HL-60 (cell line): ENCODE measurements at regions not wholly inside any gene's neighbourhood (a gene's known extent, or its start where the extent isn't known, plus 50 kb on each side); places are given as distances from the start of the nearest gene placed in this dataset.

Source experiments
- POLR2AphosphoS5 ChIP-seq: IDR thresholded peaks from 2 replicates; pipeline ENCODE4 v1.6.1; 2012; ENCODE audit warnings: low read depth
- SPI1 ChIP-seq: IDR thresholded peaks from 2 replicates; pipeline ENCODE4 v1.6.1; 2012; ENCODE audit warnings: low read depth, mild to moderate bottlenecking, borderline replicate concordance
- TF ChIP-seq, protein P1 (sequence below): IDR thresholded peaks from one replicate; pipeline ENCODE4 v1.5.1; 2011; ENCODE audit warnings: low read length, control low read depth, inconsistent platforms; ENCODE audit not compliant: insufficient read depth

DNA sequence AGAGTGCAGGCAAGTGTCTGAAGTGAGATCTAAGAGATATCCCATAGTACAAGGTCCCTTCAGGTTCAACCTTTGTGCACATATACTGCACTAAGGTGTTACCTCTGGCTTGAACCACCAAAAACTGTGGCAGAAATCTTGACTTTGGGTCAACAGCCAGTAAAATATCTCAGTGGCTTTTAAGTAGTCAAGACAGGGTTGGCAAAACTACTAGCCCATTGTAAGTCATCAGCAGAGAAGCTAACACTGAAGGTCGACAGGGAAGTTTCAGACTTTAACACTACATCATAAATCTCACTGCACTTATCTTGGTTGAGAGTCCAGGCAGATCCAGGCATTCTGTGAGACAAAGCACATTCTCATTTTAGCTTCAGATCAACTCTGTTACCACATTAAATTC is 1684.7 kb downstream of the HACE1 start:
- TF ChIP-seq, protein P1, sequence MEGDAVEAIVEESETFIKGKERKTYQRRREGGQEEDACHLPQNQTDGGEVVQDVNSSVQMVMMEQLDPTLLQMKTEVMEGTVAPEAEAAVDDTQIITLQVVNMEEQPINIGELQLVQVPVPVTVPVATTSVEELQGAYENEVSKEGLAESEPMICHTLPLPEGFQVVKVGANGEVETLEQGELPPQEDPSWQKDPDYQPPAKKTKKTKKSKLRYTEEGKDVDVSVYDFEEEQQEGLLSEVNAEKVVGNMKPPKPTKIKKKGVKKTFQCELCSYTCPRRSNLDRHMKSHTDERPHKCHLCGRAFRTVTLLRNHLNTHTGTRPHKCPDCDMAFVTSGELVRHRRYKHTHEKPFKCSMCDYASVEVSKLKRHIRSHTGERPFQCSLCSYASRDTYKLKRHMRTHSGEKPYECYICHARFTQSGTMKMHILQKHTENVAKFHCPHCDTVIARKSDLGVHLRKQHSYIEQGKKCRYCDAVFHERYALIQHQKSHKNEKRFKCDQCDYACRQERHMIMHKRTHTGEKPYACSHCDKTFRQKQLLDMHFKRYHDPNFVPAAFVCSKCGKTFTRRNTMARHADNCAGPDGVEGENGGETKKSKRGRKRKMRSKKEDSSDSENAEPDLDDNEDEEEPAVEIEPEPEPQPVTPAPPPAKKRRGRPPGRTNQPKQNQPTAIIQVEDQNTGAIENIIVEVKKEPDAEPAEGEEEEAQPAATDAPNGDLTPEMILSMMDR, result no peak
- no peak for TF ChIP-seq POLR2AphosphoS5
- TF ChIP-seq SPI1, result no peak
